ENCODE measurements at regions not wholly inside any gene's neighbourhood (a gene's known extent, or its start where the extent isn't known, plus 50 kb on each side); places are given as distances from the start of the nearest gene placed in this dataset.

- H3K4me2 ChIP-seq = no peak overlapping the region
- no peak overlapping the region for H3K9ac ChIP-seq
- ChIA-PET POLR2A (no interaction called here), CTCF (interaction anchor here (1.0 to 1.4 kb wide), 2 partner anchors 21 to 96 kb away, joined by 3 read pairs; no protein-coding TSS in a partner anchor)
- no peaks in the 10 kb centered on the region for H4K20me1 ChIP-seq (ENCODE audit: insufficient read depth)
- H3K9me3 ChIP-seq = no peaks in the 10 kb centered on the region
- H3F3A ChIP-seq (replicated peaks; ENCODE audit: insufficient read depth) = no peaks in the 10 kb centered on the region
- 31% methylated on average over 3 of the region's 4 CpGs for WGBS (ENCODE audit: low lambda C conversion rate)
- no peak overlapping the region for H3K4me3 ChIP-seq (ENCODE audit: low read depth in 2 of 2, low read length in 1 of 2)
- H3K27me3 ChIP-seq (ENCODE audit: insufficient read depth) = no peaks in the 10 kb centered on the region
- H2AFZ ChIP-seq (ENCODE audit: low read depth) = no peak overlapping the region
- H3K27ac ChIP-seq (ENCODE audit: low read depth in 2 of 2, low read length in 1 of 2) = no peak overlapping the region
- TF ChIP-seq FOXJ3 (CRISPR knock-in tag; IDR thresholded peaks at IDR 0.05) = no peak
- TF ChIP-seq RCOR1 (IDR thresholded peaks at IDR 0.05; ENCODE audit: low read length) = no peak
- no peak for TF ChIP-seq MAX (IDR thresholded peaks at IDR 0.05; ENCODE audit: low read depth)
- TF ChIP-seq CTCF (IDR thresholded peaks at IDR 0.05) = no peak
- TF ChIP-seq, protein P1, sequence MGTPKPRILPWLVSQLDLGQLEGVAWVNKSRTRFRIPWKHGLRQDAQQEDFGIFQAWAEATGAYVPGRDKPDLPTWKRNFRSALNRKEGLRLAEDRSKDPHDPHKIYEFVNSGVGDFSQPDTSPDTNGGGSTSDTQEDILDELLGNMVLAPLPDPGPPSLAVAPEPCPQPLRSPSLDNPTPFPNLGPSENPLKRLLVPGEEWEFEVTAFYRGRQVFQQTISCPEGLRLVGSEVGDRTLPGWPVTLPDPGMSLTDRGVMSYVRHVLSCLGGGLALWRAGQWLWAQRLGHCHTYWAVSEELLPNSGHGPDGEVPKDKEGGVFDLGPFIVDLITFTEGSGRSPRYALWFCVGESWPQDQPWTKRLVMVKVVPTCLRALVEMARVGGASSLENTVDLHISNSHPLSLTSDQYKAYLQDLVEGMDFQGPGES (IDR thresholded peaks at IDR 0.05; ENCODE audit: low read depth, low read length) = no peak
- TF ChIP-seq MEF2A (IDR thresholded peaks at IDR 0.05; ENCODE audit: borderline replicate concordance, low read depth) = no peak
- no peaks in the 10 kb centered on the region for H3K9me2 ChIP-seq
- peak; percentile 12 for DNase-seq
- no peaks in the 10 kb centered on the region for H3K79me2 ChIP-seq (ENCODE audit: insufficient read depth)
- H3K36me3 ChIP-seq (replicated peaks in 1 of 2; ENCODE audit: control insufficient read depth in 1 of 2, insufficient read depth in 2 of 2, low read length in 1 of 2) = no peaks in the 10 kb centered on the region
- no peaks in the 10 kb centered on the region; a peak in 1 of 4 replicates for H3K4me1 ChIP-seq (ENCODE audit: control insufficient read depth in 1 of 2, insufficient read depth in 2 of 2, low read depth in 1 of 2, low read length in 1 of 2)
Measured at GRCh38 chr1:9476790-9477463, 62.3 kb upstream of the SLC25A33 start.

DNA sequence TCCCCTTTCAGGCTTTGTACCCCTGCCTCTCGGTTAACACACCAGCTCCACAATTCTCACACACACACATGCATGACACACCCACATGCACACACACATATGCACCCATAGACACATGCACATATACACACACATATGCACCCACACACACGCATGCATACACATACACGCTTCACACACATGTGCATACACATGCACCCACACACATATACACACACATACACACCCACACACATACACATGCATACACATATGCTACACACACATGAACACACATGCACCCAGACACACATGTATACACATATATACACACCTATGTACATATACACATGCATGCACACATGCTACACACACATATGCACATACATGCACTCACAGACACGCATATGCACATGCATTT lies 61.7 kb upstream of the SLC25A33 start:
- no peaks in the 10 kb centered on the region for H3K36me3 ChIP-seq (replicated peaks in 1 of 2; ENCODE audit: control insufficient read depth in 1 of 2, insufficient read depth in 2 of 2, low read length in 1 of 2)
- no peaks in the 10 kb centered on the region for H3K9me2 ChIP-seq
- ChIA-PET POLR2A (no interaction called here), CTCF (no interaction called here)
- no peak for DNase-seq
- H3K9me3 ChIP-seq = no peaks in the 10 kb centered on the region
- H3K9ac ChIP-seq = no peak overlapping the region
- no peaks in the 10 kb centered on the region for H3F3A ChIP-seq (replicated peaks; ENCODE audit: insufficient read depth)
- WGBS (ENCODE audit: low lambda C conversion rate) = 67% methylated on average over 4 of the region's 4 CpGs
- H3K4me1 ChIP-seq (ENCODE audit: control insufficient read depth in 1 of 2, insufficient read depth in 2 of 2, low read depth in 1 of 2, low read length in 1 of 2) = no peaks in the 10 kb centered on the region; a peak in 1 of 4 replicates
- no peaks in the 10 kb centered on the region for H3K79me2 ChIP-seq (ENCODE audit: insufficient read depth)
- no peaks in the 10 kb centered on the region for H4K20me1 ChIP-seq (ENCODE audit: insufficient read depth)
- H3K4me2 ChIP-seq = no peak overlapping the region
- H2AFZ ChIP-seq (ENCODE audit: low read depth) = no peak overlapping the region
- H3K4me3 ChIP-seq (ENCODE audit: low read depth in 2 of 2, low read length in 1 of 2) = no peak overlapping the region
- no peaks in the 10 kb centered on the region for H3K27me3 ChIP-seq (ENCODE audit: insufficient read depth)
- H3K27ac ChIP-seq (ENCODE audit: low read depth in 2 of 2, low read length in 1 of 2) = no peak overlapping the region
- TF ChIP-seq SMC3 (IDR thresholded peaks at IDR 0.05; ENCODE audit: low read depth, low read length) (no peak), ELF1 (IDR thresholded peaks at IDR 0.05) (no peak), GABPA (IDR thresholded peaks at IDR 0.05; ENCODE audit: low read depth) (no peak), FOXM1 (IDR thresholded peaks at IDR 0.05; ENCODE audit: low read depth) (no peak), CTCF (IDR thresholded peaks at IDR 0.05) (no peak), CHD2 (IDR thresholded peaks at IDR 0.05; ENCODE audit: low read length, partially characterized antibody) (no peak), RCOR1 (IDR thresholded peaks at IDR 0.05; ENCODE audit: low read length) (no peak), SIN3A (IDR thresholded peaks at IDR 0.05; ENCODE audit: borderline replicate concordance, low read depth, low read length) (no peak), MXI1 (IDR thresholded peaks at IDR 0.05; ENCODE audit: low read depth, low read length) (no peak), YY1 (IDR thresholded peaks at IDR 0.05; ENCODE audit: low read depth) (no peak), NRF1 (IDR thresholded peaks at IDR 0.05; ENCODE audit: low read depth, low read length) (no peak), POLR2AphosphoS5 (IDR thresholded peaks at IDR 0.05; ENCODE audit: low read depth, low read length) (no peak), RFX5 (IDR thresholded peaks at IDR 0.05; ENCODE audit: low read length) (no peak), TCF12 (IDR thresholded peaks at IDR 0.05) (no peak)
- TF ChIP-seq, protein P1 (IDR thresholded peaks at IDR 0.05; ENCODE audit: low read depth, low read length) = no peak
- TF ChIP-seq, protein P2, sequence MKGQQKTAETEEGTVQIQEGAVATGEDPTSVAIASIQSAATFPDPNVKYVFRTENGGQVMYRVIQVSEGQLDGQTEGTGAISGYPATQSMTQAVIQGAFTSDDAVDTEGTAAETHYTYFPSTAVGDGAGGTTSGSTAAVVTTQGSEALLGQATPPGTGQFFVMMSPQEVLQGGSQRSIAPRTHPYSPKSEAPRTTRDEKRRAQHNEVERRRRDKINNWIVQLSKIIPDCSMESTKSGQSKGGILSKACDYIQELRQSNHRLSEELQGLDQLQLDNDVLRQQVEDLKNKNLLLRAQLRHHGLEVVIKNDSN (IDR thresholded peaks at IDR 0.05; ENCODE audit: borderline replicate concordance, low read depth) = no peak
- TF ChIP-seq, protein P3, sequence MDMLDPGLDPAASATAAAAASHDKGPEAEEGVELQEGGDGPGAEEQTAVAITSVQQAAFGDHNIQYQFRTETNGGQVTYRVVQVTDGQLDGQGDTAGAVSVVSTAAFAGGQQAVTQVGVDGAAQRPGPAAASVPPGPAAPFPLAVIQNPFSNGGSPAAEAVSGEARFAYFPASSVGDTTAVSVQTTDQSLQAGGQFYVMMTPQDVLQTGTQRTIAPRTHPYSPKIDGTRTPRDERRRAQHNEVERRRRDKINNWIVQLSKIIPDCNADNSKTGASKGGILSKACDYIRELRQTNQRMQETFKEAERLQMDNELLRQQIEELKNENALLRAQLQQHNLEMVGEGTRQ (IDR thresholded peaks at IDR 0.05; ENCODE audit: borderline replicate concordance, low read depth, low read length) = no peak
